Endothelial cell (in vitro differentiated cells): ENCODE measurements at regions not wholly inside any gene's neighbourhood (a gene's known extent, or its start where the extent isn't known, plus 50 kb on each side); places are given as distances from the start of the nearest gene placed in this dataset.

Experiments
- DNase-seq: peaks from one replicate; pipeline ENCODE4 v3.0.0; 2021; ENCODE audit warnings: low spot score
- H3K27ac Mint-ChIP-seq: one replicate; pipeline ENCODE4 v1.8.0; 2021; ENCODE audit warnings: mixed read lengths, inconsistent platforms; ENCODE audit not compliant: unreplicated experiment
- H3K27me3 Mint-ChIP-seq: one replicate; pipeline ENCODE4 v1.8.0; 2021; ENCODE audit warnings: mild to moderate bottlenecking, moderate library complexity, mixed read lengths, inconsistent platforms; ENCODE audit not compliant: unreplicated experiment
- H3K36me3 Mint-ChIP-seq: one replicate; pipeline ENCODE4 v1.8.0; 2021; ENCODE audit warnings: mild to moderate bottlenecking, low read depth, mixed read lengths, inconsistent platforms; ENCODE audit not compliant: unreplicated experiment
- H3K4me1 Mint-ChIP-seq: one replicate; pipeline ENCODE4 v1.8.0; 2021; ENCODE audit warnings: mild to moderate bottlenecking, mixed read lengths, inconsistent platforms; ENCODE audit not compliant: unreplicated experiment
- H3K4me3 Mint-ChIP-seq: one replicate; pipeline ENCODE4 v1.8.0; 2021; ENCODE audit warnings: mild to moderate bottlenecking, mixed read lengths, inconsistent platforms; ENCODE audit not compliant: unreplicated experiment
- H3K9me3 Mint-ChIP-seq: one replicate; pipeline ENCODE4 v1.8.0; 2021; ENCODE audit warnings: mixed read lengths, inconsistent platforms; ENCODE audit not compliant: unreplicated experiment
- CTCF ChIP-seq: fragments of 200-600 bp; sonication (generic); IDR thresholded peaks from one replicate; pipeline ENCODE4 v1.5.0; 2021; ENCODE audit warnings: antibody characterized with exemption; ENCODE audit not compliant: unreplicated experiment

DNA sequence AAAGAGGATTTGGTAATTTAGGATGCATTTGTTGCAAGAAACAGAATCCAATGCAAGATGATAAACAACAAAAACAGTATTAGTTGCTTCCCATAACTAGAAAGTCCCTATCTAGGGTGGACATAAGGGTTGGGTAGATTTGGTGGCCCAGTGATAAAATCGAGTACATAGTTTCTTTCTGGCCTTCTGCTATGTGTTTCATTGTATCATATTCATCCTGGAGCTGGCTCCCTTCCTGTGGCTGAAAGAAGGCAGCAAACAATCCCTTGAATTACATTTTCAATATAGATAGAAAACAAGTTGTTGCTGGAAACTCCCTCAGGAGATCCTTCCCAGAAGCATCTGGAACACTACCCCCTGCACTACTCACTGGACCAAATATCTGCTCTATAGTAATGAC is 135.1 kb downstream of the ID4 start:
- no peak for DNase-seq
- Mint-ChIP-seq H3K4me3 (no peak overlapping the region), H3K36me3 (no peaks in the 10 kb centered on the region), H3K27ac (no peak overlapping the region), H3K9me3 (no peaks in the 10 kb centered on the region), H3K27me3 (no peaks in the 10 kb centered on the region), H3K4me1 (no peaks in the 10 kb centered on the region)
- TF ChIP-seq CTCF: no peak

DNA sequence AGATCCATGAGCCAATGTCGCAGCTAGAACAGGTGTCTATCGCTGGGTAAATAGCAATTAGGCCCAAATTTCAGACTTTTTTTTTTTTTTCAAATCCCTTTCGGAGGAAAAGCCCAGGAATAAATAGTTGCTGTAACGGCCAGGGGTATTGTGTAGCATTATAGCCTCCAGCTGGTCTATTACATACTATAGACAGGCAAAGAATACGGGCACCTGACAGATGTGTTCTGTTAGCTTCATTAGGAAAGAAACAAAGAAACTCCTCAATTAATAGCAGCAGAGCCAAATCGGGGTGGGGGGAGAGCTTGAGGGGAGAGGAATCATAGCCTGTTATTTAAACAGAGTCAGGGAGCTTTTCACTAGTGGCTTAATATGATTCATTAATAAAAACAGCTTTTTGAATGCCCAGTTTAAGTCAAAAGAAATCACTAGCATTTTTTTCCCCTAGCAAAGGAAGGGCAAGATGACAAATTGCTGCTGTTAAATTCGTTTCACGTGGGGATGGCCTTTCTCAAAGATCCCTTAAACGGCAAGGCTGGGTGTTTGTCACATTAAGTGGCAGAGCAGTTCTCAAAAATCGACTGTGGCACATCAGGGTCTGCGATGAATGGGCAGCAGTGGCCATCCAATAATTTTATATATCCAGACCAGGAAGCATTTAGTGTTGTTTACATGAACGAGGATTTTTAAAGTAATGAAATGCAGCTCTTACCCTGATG is 139.4 kb downstream of the ID4 start:
- H3K9me3 Mint-ChIP-seq: no peaks in the 10 kb centered on the region
- H3K4me3 Mint-ChIP-seq: no peak overlapping the region
- H3K4me1 Mint-ChIP-seq: no peaks in the 10 kb centered on the region
- no peaks in the 10 kb centered on the region for H3K36me3 Mint-ChIP-seq
- no peak for TF ChIP-seq CTCF
- H3K27me3 Mint-ChIP-seq: no peaks in the 10 kb centered on the region
- no peak for DNase-seq
- H3K27ac Mint-ChIP-seq: no peak overlapping the region

GRCh38 chr6:19979059-19979458 is 141.9 kb downstream of the ID4 start:
- Mint-ChIP-seq H3K4me1 (no peaks in the 10 kb centered on the region), H3K36me3 (no peaks in the 10 kb centered on the region), H3K9me3 (no peaks in the 10 kb centered on the region), H3K27me3 (peaks cover 2% of the 10 kb centered on the region), H3K27ac (no peak overlapping the region), H3K4me3 (no peak overlapping the region)
- no peak for DNase-seq
- no peak for TF ChIP-seq CTCF

DNA sequence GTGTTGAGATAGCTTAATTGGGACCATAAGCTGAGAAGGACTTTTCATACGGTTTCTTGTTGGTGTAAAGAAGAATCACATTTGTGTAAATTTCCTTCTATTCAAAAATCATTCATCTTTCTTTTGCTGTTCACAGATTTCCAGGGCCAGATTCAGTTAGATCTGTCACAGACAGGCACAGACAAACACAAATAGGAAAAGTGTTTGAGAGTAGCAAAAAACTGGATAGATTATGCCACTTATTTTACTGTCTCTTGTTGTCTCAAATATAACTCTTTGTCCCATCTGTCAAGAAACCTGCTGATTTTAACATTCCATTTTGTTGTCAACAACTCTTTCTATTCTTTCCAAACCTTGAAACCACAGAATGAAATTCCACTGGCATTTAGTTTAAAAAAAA is 142.8 kb downstream of the ID4 start:
- Mint-ChIP-seq H3K9me3 (no peaks in the 10 kb centered on the region), H3K36me3 (no peaks in the 10 kb centered on the region), H3K27ac (no peak overlapping the region), H3K4me3 (no peak overlapping the region), H3K4me1 (no peaks in the 10 kb centered on the region), H3K27me3 (peaks cover 2% of the 10 kb centered on the region)
- DNase-seq: no peak
- no peak for TF ChIP-seq CTCF

- H3K9me3 Mint-ChIP-seq: no peaks in the 10 kb centered on the region
- H3K27ac Mint-ChIP-seq: no peak overlapping the region
- TF ChIP-seq CTCF: no peak
- H3K4me3 Mint-ChIP-seq: no peak overlapping the region
- no peak for DNase-seq
- H3K36me3 Mint-ChIP-seq: no peaks in the 10 kb centered on the region
- peaks cover 2% of the 10 kb centered on the region for H3K27me3 Mint-ChIP-seq
- H3K4me1 Mint-ChIP-seq: no peaks in the 10 kb centered on the region
Measured at GRCh38 chr6:19983374-19983773, 146.2 kb downstream of the ID4 start.
